ENCODE measurements at regions not wholly inside any gene's neighbourhood (a gene's known extent, or its start where the extent isn't known, plus 50 kb on each side); places are given as distances from the start of the nearest gene placed in this dataset.

DNA sequence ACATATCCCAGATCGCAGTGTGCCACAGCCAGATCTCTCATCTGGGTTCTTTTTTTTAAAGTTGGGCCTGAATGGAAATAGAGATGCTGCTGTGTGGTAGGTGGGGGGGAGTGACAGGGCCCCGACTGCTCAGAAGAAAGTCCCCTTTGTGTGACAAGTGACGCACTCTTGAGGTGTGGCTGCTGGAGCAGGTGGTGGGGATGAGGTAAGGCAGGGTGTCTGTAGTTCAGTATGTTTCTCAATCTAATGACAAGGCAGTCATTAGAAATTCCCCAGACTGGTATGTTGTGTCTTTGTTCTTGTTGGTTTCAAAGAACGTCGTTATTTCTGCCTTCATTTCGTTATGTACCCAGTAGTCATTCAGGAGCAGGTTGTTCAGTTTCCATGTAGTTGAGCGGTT is 128.8 kb upstream of the TACR1 start:
- Histone ChIP-seq H3K4me3 (no peak overlapping the region), H3K9me3 (no peaks in the 10 kb centered on the region), H3K36me3 (no peaks in the 10 kb centered on the region), H3K27me3 (no peaks in the 10 kb centered on the region), H3K27ac (no peak overlapping the region), H3K4me1 (no peaks in the 10 kb centered on the region)
- no peak for DNase-seq
- intact Hi-C loops (cut with DNase I; ENCODE audit: low total_unique reads), result no loop called here
- TF ChIP-seq, protein P1, sequence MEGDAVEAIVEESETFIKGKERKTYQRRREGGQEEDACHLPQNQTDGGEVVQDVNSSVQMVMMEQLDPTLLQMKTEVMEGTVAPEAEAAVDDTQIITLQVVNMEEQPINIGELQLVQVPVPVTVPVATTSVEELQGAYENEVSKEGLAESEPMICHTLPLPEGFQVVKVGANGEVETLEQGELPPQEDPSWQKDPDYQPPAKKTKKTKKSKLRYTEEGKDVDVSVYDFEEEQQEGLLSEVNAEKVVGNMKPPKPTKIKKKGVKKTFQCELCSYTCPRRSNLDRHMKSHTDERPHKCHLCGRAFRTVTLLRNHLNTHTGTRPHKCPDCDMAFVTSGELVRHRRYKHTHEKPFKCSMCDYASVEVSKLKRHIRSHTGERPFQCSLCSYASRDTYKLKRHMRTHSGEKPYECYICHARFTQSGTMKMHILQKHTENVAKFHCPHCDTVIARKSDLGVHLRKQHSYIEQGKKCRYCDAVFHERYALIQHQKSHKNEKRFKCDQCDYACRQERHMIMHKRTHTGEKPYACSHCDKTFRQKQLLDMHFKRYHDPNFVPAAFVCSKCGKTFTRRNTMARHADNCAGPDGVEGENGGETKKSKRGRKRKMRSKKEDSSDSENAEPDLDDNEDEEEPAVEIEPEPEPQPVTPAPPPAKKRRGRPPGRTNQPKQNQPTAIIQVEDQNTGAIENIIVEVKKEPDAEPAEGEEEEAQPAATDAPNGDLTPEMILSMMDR (IDR thresholded peaks at IDR 0.05), result no peak

DNA sequence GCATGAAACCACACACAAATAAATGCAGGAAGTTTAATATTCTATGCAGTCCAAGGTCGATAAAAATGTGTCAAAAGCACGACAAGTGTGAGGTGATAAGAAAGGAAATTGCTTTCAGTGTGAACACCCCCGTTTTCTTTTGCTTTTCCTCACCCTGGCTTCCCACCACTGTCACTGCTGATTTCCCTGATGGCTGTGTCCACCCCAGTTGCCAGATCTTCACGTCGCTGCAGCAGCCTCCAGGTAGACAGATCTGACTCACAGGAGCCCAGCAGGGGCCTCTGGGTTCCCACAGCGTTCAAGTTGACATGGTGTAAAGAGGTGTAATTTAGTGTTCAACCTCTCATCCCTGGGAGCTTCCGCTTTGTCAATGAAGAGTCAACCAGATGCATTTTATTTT is 128.0 kb upstream of the TACR1 start:
- intact Hi-C loops (cut with DNase I; ENCODE audit: low total_unique reads), result no loop called here
- no peaks in the 10 kb centered on the region for H3K9me3 ChIP-seq
- no peak for DNase-seq
- no peak overlapping the region for H3K27ac ChIP-seq
- no peaks in the 10 kb centered on the region for H3K4me1 ChIP-seq
- TF ChIP-seq, protein P1 (IDR thresholded peaks at IDR 0.05), result no peak
- no peaks in the 10 kb centered on the region for H3K36me3 ChIP-seq
- H3K4me3 ChIP-seq, result no peak overlapping the region
- H3K27me3 ChIP-seq, result no peaks in the 10 kb centered on the region

DNA sequence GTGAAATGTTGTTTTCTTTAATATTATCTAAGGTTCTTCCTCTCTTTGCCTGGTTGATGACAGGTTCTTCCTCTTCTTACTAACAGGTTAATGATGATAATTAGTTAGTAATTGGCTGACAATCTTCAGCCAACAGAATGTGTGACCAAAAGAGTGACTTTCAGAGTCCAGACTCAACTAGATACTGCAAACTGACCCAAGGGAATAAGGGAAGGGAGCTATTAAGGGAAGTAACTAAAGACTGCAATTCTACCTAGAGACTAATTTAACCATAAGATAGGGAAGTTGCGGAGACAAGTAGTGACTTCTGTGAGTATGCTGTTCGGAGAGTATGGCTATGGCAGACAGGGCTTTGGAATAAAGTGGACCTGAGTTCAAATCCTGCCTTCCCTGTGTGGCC is 127.3 kb upstream of the TACR1 start:
- Histone ChIP-seq H3K27ac (no peak overlapping the region), H3K4me3 (no peak overlapping the region), H3K36me3 (no peaks in the 10 kb centered on the region), H3K4me1 (no peaks in the 10 kb centered on the region), H3K27me3 (no peaks in the 10 kb centered on the region), H3K9me3 (no peaks in the 10 kb centered on the region)
- TF ChIP-seq, protein P1 (IDR thresholded peaks at IDR 0.05), result no peak
- DNase-seq, result no peak
- intact Hi-C loops (cut with DNase I; ENCODE audit: low total_unique reads), result no loop called here

DNA sequence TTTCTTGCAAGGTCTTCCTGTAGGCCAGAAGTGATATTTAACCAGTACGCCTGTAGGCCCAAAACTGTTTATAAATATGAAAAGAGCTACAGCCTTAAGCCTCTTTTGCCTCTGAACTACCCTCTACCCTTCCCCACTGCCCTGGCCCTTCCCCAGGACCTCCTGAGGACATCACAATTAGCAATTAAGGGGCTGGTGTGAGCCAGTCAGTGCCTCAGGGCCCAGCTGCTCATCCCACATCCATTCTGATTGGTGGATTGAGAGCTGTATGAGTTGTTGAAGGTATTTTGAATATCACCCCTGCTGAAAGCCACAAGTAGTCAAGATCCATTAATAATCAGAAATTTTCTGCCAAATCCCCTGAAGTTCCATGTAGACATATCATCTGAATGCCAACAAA is 126.3 kb upstream of the TACR1 start:
- Histone ChIP-seq H3K4me1 (no peaks in the 10 kb centered on the region), H3K27ac (no peak overlapping the region), H3K36me3 (no peaks in the 10 kb centered on the region), H3K4me3 (no peak overlapping the region), H3K27me3 (no peaks in the 10 kb centered on the region), H3K9me3 (no peaks in the 10 kb centered on the region)
- TF ChIP-seq, protein P1 (IDR thresholded peaks at IDR 0.05), result no peak
- intact Hi-C loops (cut with DNase I; ENCODE audit: low total_unique reads), result no loop called here
- no peak for DNase-seq

DNA sequence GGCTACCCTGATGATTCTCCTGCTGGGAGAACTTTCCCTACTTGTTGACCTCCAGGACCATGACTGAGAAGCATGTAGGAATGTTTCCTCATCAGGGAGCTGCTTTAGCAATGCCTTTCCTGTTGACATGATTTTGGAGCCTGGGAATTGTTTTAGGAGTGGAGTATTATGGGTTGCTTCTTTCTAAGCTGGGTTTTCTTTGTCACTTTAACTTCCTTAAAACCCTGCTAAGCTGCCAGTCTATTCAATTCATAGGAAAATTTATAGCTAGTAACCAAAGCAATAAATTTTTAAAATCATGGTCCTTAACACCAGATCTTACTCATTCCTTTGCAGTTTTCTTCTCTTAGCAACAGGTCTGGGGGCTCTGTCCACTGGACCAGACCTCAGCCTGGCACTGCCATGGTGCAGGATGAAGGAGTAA is 125.6 kb upstream of the TACR1 start:
- Histone ChIP-seq H3K4me3 (no peak overlapping the region), H3K9me3 (no peaks in the 10 kb centered on the region), H3K27ac (no peak overlapping the region), H3K36me3 (no peaks in the 10 kb centered on the region), H3K27me3 (no peaks in the 10 kb centered on the region), H3K4me1 (no peaks in the 10 kb centered on the region)
- TF ChIP-seq, protein P1 (IDR thresholded peaks at IDR 0.05), result no peak
- intact Hi-C loops (cut with DNase I; ENCODE audit: low total_unique reads), result no loop called here
- DNase-seq, result no peak

DNA sequence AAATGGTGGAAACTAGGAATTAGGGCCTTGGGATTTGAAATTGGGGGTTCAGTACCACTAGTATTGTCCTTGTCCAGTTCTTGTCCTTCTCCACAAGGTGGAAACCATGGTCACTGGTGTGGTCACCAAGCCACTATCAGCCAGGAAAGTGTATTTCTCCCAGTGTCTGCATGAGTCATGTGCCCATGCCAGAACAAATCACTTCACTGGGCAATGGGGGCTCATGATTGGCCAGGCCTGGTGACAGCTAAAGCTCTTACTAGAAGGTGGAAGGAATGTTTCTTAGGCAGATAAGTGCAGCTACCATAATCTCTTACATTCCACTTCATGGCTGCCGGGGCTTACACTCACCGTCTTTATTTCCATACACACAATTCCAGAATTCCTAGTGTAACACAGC is 124.8 kb upstream of the TACR1 start:
- DNase-seq, result no peak
- Histone ChIP-seq H3K4me1 (no peaks in the 10 kb centered on the region), H3K36me3 (no peaks in the 10 kb centered on the region), H3K9me3 (no peaks in the 10 kb centered on the region), H3K27me3 (no peaks in the 10 kb centered on the region), H3K27ac (no peak overlapping the region), H3K4me3 (no peak overlapping the region)
- intact Hi-C loops (cut with DNase I; ENCODE audit: low total_unique reads), result no loop called here
- TF ChIP-seq, protein P1 (IDR thresholded peaks at IDR 0.05), result no peak

Measured in tibial artery (tissue), 4 donors.